NCI-H1092 treated with DMSO at 0.1 percent for 48 hours (cell line): ENCODE measurements at regions not wholly inside any gene's neighbourhood (a gene's known extent, or its start where the extent isn't known, plus 50 kb on each side); places are given as distances from the start of the nearest gene placed in this dataset.
"Not testable (repeated sequence)": the region's sequence is repeated elsewhere in the genome, so short reads cannot be mapped to it uniquely, and the experiment has no call there.

Experiments used
- DNase-seq: peaks from one replicate; lab custom pipeline; 2025; lab: John Stamatoyannopoulos, UW

DNA sequence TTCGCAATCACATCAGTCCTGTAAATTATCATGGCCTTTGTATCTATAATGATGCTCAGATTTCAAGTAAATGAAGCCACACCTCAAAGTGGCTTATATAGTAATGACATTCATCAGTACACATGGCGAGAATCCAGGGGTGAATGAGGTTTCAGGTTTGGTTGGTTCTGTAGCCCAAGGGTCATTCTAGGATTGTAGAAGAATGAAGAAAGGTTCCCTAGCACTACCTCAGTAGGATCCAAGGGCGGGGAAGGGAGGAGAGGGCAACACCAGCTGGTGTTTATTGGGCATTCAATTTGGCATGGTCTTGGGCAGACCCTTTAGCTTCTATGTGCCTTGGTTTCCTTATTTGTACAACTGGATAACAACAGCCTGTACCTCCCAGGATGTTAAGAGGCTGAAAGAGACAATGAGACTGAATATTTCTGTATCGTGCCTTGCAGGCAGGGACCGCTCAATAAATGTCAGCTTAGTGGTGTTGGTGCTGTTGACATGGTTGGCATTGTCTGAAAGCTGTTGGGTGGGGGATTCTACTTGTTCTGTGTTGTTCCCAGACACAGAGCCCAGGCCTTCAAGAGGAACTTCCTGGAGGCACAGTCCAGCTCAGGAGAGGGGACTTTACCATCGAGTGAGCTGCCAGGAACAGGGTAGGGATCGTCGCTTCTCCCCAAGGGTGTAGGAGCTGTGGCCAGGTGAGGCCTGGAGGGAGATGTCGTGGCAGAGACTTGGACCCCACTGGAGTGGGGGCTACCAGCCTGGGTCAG, 388.2 kb downstream of the PTPRU start:
- DNase-seq = no peak

- DNase-seq = no peak
Observed at GRCh38 chr1:29623501-29623900, 387.2 kb downstream of the PTPRU start.

DNA sequence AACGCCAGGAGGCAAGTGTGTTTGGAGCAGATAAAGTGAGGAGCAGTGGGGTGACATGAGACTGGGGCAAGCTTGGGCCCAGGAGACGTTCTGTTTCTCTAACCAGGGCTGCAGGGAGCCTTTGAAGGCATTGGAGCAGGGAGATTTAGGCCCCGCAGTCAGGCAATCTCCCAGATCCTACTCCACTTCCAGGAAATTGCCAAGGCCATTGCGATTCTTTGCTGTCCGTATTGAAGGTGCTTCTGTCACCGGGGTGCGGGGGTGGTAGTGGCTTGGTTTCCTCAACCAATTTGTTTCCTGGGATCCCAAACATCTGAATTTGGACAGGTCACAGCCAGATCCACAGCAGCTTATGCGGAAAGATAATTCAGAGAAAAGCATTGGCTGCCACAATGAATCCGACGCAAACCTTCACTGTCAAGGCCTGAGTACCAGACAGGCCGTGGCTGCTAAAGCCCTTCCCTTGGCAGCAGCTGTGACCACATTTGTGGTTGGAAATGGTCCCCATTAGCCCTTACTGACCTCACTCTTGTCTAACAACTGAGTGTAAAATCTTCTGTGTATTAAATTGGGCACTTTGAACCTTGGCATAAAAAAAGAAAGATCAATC, 385.6 kb downstream of the PTPRU start:
- DNase-seq = no peak

DNA sequence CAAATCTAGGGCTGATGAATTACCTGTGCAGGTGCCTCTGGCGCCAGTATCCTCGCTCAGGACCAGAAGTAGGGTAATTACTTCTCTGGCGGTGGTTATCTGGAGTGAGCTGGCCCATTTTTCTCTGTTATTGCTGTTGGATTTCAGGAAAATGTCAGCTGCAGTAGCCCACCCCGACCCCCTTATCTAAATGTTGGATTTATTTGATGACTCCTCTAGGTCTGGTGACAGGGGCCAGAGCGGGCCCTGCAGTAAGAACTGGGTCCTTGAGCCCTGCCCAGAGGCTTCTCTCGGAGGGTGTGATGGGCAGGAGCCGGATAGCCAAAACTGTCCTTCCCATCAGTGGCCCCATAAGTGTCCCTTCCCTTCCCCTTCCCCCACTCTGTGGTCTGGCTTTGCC, 384.3 kb downstream of the PTPRU start:
- DNase-seq = no peak

GRCh38 chr1:29607236-29607635, 370.9 kb downstream of the PTPRU start:
- no peak for DNase-seq

DNA sequence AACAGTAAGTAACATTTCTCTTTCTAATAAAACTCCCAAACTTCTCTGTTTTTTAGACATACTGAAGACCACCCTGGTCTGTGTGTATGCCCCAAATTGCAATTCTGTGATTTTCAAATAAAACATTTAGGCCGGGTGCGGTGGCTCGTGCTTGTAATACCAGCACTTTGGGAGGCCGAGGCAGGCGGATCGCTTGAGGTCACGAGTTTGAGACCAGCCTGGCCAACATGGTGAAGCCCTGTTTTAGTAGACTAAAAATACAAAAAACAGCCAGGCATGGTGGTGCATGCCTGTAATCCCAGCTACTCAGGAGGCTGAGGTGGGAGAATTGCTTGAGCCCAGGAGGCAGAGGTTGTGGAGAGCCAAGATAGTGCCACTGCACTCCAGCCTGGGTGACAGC, 368.5 kb downstream of the PTPRU start:
- not testable (repeated sequence) for DNase-seq

DNA sequence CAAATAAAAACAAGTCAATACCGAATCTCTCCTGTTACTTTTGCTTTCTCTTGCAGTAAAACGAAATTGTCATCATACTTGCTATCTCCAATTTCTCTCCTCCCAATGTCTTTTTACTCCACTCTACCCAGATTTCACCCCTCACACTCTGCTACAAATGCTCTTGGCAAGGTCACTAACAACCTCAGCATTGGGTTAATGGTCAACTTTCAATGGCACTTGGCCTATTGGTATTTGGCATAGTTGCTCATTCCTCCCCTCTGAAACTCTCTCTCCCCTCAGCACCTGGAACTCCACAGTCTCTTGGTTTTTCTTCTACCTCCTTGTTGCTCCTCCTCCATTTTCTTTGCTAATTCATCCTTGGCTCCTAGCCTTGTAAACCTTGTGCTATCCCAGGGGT, 367.3 kb downstream of the PTPRU start:
- DNase-seq = no peak

GRCh38 chr1:29602203-29602602, 365.9 kb downstream of the PTPRU start:
- no peak for DNase-seq

GRCh38 chr1:29601021-29601420, 364.7 kb downstream of the PTPRU start:
- no peak for DNase-seq

DNA sequence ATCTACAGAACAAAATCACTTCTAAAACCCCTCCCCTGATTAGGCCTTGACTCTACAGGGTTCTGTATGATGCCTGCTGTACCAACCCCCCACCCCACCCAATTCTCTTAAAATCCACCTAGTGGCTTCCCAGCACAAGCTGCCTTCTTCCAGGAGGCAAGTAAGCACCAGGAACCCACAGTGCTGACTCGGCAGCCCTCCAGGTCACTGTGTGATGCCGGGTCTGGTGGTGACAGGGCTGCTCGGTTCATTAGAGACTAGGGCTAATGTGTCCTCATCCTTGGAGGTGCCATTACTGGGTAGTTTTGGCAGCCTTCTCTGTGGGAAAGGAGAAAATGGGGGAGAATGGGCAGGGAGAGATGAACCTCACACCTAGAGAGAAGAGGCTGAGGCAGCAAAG, 363.5 kb downstream of the PTPRU start:
- no peak for DNase-seq

GRCh38 chr1:29599071-29599470, 362.7 kb downstream of the PTPRU start:
- DNase-seq = no peak

GRCh38 chr1:29597861-29598260, 361.5 kb downstream of the PTPRU start:
- no peak for DNase-seq

GRCh38 chr1:29593601-29594382, 357.5 kb downstream of the PTPRU start:
- no peak for DNase-seq

DNA sequence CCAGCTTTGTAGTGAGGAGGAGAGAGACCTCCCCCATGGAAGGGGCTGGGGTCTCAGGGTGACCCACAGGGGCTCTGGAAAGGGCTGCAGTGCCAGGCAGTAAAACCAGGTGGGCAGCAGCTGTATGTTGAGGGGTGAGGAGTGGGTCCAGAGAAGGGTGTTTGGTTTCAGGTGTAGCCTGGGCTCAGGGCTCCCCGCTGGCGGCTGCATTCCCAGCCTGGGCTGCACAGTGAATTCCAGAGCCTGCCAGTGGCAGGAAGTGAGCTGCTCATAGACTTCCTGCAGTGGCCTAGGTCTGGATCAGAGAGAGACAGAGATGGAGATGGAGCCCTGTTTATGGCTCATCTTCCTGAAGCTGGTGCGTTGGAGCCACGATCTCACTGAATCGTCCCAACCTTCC, 356.4 kb downstream of the PTPRU start:
- DNase-seq = no peak

GRCh38 chr1:29592261-29592615, 355.9 kb downstream of the PTPRU start:
- DNase-seq = no peak

- DNase-seq = no peak
Observed at GRCh38 chr1:29591601-29592260, 355.4 kb downstream of the PTPRU start.

GRCh38 chr1:29590583-29591565, 354.6 kb downstream of the PTPRU start:
- DNase-seq = no peak

DNA sequence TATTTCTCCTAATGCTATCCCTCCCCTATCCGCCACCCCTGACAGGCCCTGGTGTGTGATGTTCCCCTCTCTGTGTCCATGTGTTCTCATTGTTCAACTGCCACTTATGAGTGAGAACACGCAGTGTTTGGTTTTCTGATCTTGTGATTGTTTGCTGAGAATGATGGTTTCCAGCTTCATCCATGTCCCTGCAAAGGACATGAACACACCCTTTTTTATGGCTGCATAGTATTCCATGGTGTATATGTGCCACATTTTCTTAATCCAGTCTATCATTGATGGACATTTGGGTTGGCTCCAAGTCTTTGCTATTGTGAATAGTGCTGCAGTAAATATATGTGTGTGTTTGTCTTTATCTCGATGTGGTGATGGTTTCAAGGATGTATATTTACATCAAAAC, 353.4 kb downstream of the PTPRU start:
- not testable (repeated sequence) for DNase-seq

- DNase-seq = no peak
Observed at GRCh38 chr1:29586991-29587745, 350.8 kb downstream of the PTPRU start.

- DNase-seq = no peak
Observed at GRCh38 chr1:29586215-29586614, 349.9 kb downstream of the PTPRU start.

- DNase-seq = no peak
Observed at GRCh38 chr1:29585656-29586055, 349.3 kb downstream of the PTPRU start.
